ENCODE measurements at regions not wholly inside any gene's neighbourhood (a gene's known extent, or its start where the extent isn't known, plus 50 kb on each side); places are given as distances from the start of the nearest gene placed in this dataset.

GRCh38 chr4:41361794-41362526, 105.2 kb downstream of the UCHL1 start:
- DNase-seq (ENCODE audit: low spot score) = peak; percentile 27
- Histone ChIP-seq H2AFZ (no peak overlapping the region), H3K27me3 (ENCODE audit: insufficient read depth) (peaks cover 99% of the 10 kb centered on the region), H4K20me1 (replicated peaks; ENCODE audit: insufficient read depth) (peaks cover 7% of the 10 kb centered on the region; the same call in 1 of the 2 replicates), H3K4me2 (peak overlapping the region; percentile 85), H3K27ac (ENCODE audit: low read depth) (no peak overlapping the region), H3K4me1 (ENCODE audit: insufficient read depth) (peaks cover 45% of the 10 kb centered on the region), H3K79me2 (replicated peaks; ENCODE audit: insufficient read depth) (no peaks in the 10 kb centered on the region), H3K36me3 (ENCODE audit: insufficient read depth) (no peaks in the 10 kb centered on the region), H3K4me3 (peak overlapping the region; percentile 77), H3F3A (replicated peaks; ENCODE audit: low read depth) (peaks cover 9% of the 10 kb centered on the region; the same call in 1 of the 2 replicates), H3K9me2 (ENCODE audit: insufficient read depth) (no peaks in the 10 kb centered on the region)
- no peak for TF ChIP-seq NANOG (IDR thresholded peaks at IDR 0.05; ENCODE audit: borderline replicate concordance)
- no peak for TF ChIP-seq JUNB (IDR thresholded peaks at IDR 0.05; ENCODE audit: unreplicated experiment)
- peak; percentile 63 for TF ChIP-seq EZH2 (IDR thresholded peaks at IDR 0.05; ENCODE audit: low read depth, unreplicated experiment)
- H3K27ac Mint-ChIP-seq = no peak overlapping the region
- no peaks in the 10 kb centered on the region for H3K9me3 Mint-ChIP-seq
- H3K4me3 Mint-ChIP-seq = peak overlapping the region; percentile 68
- peak; percentile 1; the same call in 1 of the 3 replicates for ATAC-seq
- peaks cover 80% of the 10 kb centered on the region for H3K27me3 Mint-ChIP-seq (ENCODE audit: insufficient read depth, low read depth, poor library complexity)
- peaks cover 59% of the 10 kb centered on the region for H3K4me1 Mint-ChIP-seq
- H3K36me3 Mint-ChIP-seq (ENCODE audit: low read depth) = no peaks in the 10 kb centered on the region

- H3K27ac ChIP-seq (ENCODE audit: low read depth) = no peak overlapping the region
- H3K79me2 ChIP-seq (replicated peaks; ENCODE audit: insufficient read depth) = no peaks in the 10 kb centered on the region
- peak overlapping the region; percentile 85; the same call in 1 of the 2 replicates for H3K4me2 ChIP-seq
- peak; percentile 28 for ATAC-seq
- no peaks in the 10 kb centered on the region for H3K36me3 Mint-ChIP-seq (ENCODE audit: low read depth)
- no peak overlapping the region for H2AFZ ChIP-seq
- H4K20me1 ChIP-seq (replicated peaks; ENCODE audit: insufficient read depth) = peaks cover 7% of the 10 kb centered on the region; the same call in 1 of the 2 replicates
- no peaks in the 10 kb centered on the region for H3K36me3 ChIP-seq (ENCODE audit: insufficient read depth)
- H3K4me1 Mint-ChIP-seq = peaks cover 59% of the 10 kb centered on the region
- H3K4me1 ChIP-seq (ENCODE audit: insufficient read depth) = peaks cover 45% of the 10 kb centered on the region
- peaks cover 80% of the 10 kb centered on the region for H3K27me3 Mint-ChIP-seq (ENCODE audit: insufficient read depth, low read depth, poor library complexity)
- H3K9me3 Mint-ChIP-seq = no peaks in the 10 kb centered on the region
- peak overlapping the region; percentile 27; the same call in 1 of the 2 replicates for H3K4me3 ChIP-seq
- H3K9me2 ChIP-seq (ENCODE audit: insufficient read depth) = no peaks in the 10 kb centered on the region
- 0 out of 2 replicates have a peak, but pooled peaks have one; percentile 25 for TF ChIP-seq CREB1 (CRISPR knock-in tag; IDR thresholded peaks at IDR 0.05; ENCODE audit: low read depth)
- peak; percentile 62 for TF ChIP-seq POLR2AphosphoS5 (IDR thresholded peaks at IDR 0.05; ENCODE audit: low read depth)
- TF ChIP-seq ETS1 (IDR thresholded peaks at IDR 0.05) = peak; percentile 54; the same call in 1 of the 2 replicates
- TF ChIP-seq EZH2phosphoT487 (IDR thresholded peaks at IDR 0.05; ENCODE audit: unreplicated experiment) = no peak
- TF ChIP-seq JUNB (IDR thresholded peaks at IDR 0.05; ENCODE audit: unreplicated experiment) = no peak
- TF ChIP-seq EZH2 (IDR thresholded peaks at IDR 0.05; ENCODE audit: low read depth, unreplicated experiment) = peak; percentile 0
- 0 out of 2 replicates have a peak, but pooled peaks have one; percentile 57 for TF ChIP-seq NANOG (IDR thresholded peaks at IDR 0.05; ENCODE audit: borderline replicate concordance)
- no peak overlapping the region for H3K27ac Mint-ChIP-seq
- peak; percentile 92 for DNase-seq (ENCODE audit: low spot score)
- peak overlapping the region; percentile 68; the same call in 2 of the 3 replicates for H3K4me3 Mint-ChIP-seq
- H3F3A ChIP-seq (replicated peaks; ENCODE audit: low read depth) = peaks cover 9% of the 10 kb centered on the region; the same call in 1 of the 2 replicates
- H3K27me3 ChIP-seq (ENCODE audit: insufficient read depth) = peaks cover 94% of the 10 kb centered on the region
Observed at GRCh38 chr4:41362621-41363383, 106.1 kb downstream of the UCHL1 start.
